Upper lobe of right lung (tissue), 1 donor: ENCODE measurements at regions not wholly inside any gene's neighbourhood (a gene's known extent, or its start where the extent isn't known, plus 50 kb on each side); places are given as distances from the start of the nearest gene placed in this dataset.
A peak's percentile ranks its signal among the peaks of the same experiment; 100 is the strongest.

Source experiments
- ATAC-seq: fragments of 200-7000 bp; cut with Tn5 transposase; one replicate; pipeline ENCODE4 v1.9.1; 2020; ENCODE audit warnings: mild to moderate bottlenecking, moderate library complexity
- DNase-seq: peaks from one replicate; pipeline ENCODE4 v3.0.0-alpha.2; 2020
- H3K27ac ChIP-seq: fragments of 200-600 bp; one replicate; pipeline ENCODE4 v1.8.0; 2022
- H3K27me3 ChIP-seq: fragments of 200-600 bp; one replicate; pipeline ENCODE4 v1.8.0; 2022; ENCODE audit warnings: mild to moderate bottlenecking
- H3K36me3 ChIP-seq: fragments of 200-600 bp; one replicate; pipeline ENCODE4 v1.8.0; 2022
- H3K4me1 ChIP-seq: fragments of 200-600 bp; one replicate; pipeline ENCODE4 v1.8.0; 2022
- H3K4me3 ChIP-seq: fragments of 200-600 bp; one replicate; pipeline ENCODE4 v1.8.0; 2022; ENCODE audit warnings: mild to moderate bottlenecking
- H3K9me3 ChIP-seq: fragments of 200-600 bp; one replicate; pipeline ENCODE4 v1.8.0; 2022
- CTCF ChIP-seq: fragments of 200-600 bp; IDR thresholded peaks from one replicate; pipeline ENCODE4 v1.8.0; 2022; ENCODE audit warnings: antibody characterized with exemption
- intact Hi-C: fragments of 100-400 bp; cut with DNase I; formaldehyde crosslinking; loops from one replicate; pipeline ENCODE4 v1.11.0; 2022
- donor health status: DM: no; HTN: yes; CAD: no; lungs with severe emphysema.

GRCh38 chr5:39721394-39721793 lies 296.6 kb upstream of the DAB2 start:
- intact Hi-C loops: no loop called here
- H3K27me3 ChIP-seq: no peaks in the 10 kb centered on the region
- peaks cover 4% of the 10 kb centered on the region for H3K4me1 ChIP-seq
- no peaks in the 10 kb centered on the region for H3K9me3 ChIP-seq
- TF ChIP-seq CTCF: no peak
- H3K27ac ChIP-seq: no peak overlapping the region
- H3K4me3 ChIP-seq: no peak overlapping the region
- no peak for DNase-seq
- no peaks in the 10 kb centered on the region for H3K36me3 ChIP-seq
- peak; percentile 31 for ATAC-seq

- Histone ChIP-seq H3K4me3 (no peak overlapping the region), H3K9me3 (no peaks in the 10 kb centered on the region), H3K27ac (no peak overlapping the region), H3K36me3 (no peaks in the 10 kb centered on the region), H3K27me3 (no peaks in the 10 kb centered on the region), H3K4me1 (peaks cover 4% of the 10 kb centered on the region)
- DNase-seq (no peak), ATAC-seq (no peak)
- intact Hi-C loops: no loop called here
- TF ChIP-seq CTCF: no peak
Observed at GRCh38 chr5:39720136-39720535, 295.4 kb upstream of the DAB2 start.

GRCh38 chr5:39717176-39717897 lies 292.6 kb upstream of the DAB2 start:
- no peak for DNase-seq
- ATAC-seq: no peak
- no peaks in the 10 kb centered on the region for H3K36me3 ChIP-seq
- intact Hi-C loops: no loop called here
- H3K4me3 ChIP-seq: no peak overlapping the region
- no peak for TF ChIP-seq CTCF
- no peak overlapping the region for H3K27ac ChIP-seq
- no peaks in the 10 kb centered on the region for H3K27me3 ChIP-seq
- peaks cover 4% of the 10 kb centered on the region for H3K4me1 ChIP-seq
- no peaks in the 10 kb centered on the region for H3K9me3 ChIP-seq

- intact Hi-C loops: no loop called here
- no peak overlapping the region for H3K4me3 ChIP-seq
- H3K36me3 ChIP-seq: no peaks in the 10 kb centered on the region
- no peaks in the 10 kb centered on the region for H3K27me3 ChIP-seq
- peak; percentile 72 for ATAC-seq
- H3K9me3 ChIP-seq: no peaks in the 10 kb centered on the region
- peak; percentile 19 for TF ChIP-seq CTCF
- no peak overlapping the region for H3K27ac ChIP-seq
- no peak for DNase-seq
- H3K4me1 ChIP-seq: peaks cover 4% of the 10 kb centered on the region
Observed at GRCh38 chr5:39716532-39717028, 291.8 kb upstream of the DAB2 start.

GRCh38 chr5:39714036-39714698 lies 289.4 kb upstream of the DAB2 start:
- intact Hi-C loops: no loop called here
- peak; percentile 70 for ATAC-seq
- no peak for DNase-seq

More at GRCh38 chr5:39714036-39714698, 289.4 kb upstream of the DAB2 start:
- no peak overlapping the region for H3K4me3 ChIP-seq
- no peak overlapping the region for H3K27ac ChIP-seq
- no peaks in the 10 kb centered on the region for H3K36me3 ChIP-seq
- no peaks in the 10 kb centered on the region for H3K9me3 ChIP-seq
- H3K4me1 ChIP-seq: peaks cover 4% of the 10 kb centered on the region
- peak; percentile 70 for TF ChIP-seq CTCF
- no peaks in the 10 kb centered on the region for H3K27me3 ChIP-seq
